HepG2 (cell line): ENCODE measurements at regions not wholly inside any gene's neighbourhood (a gene's known extent, or its start where the extent isn't known, plus 50 kb on each side); places are given as distances from the start of the nearest gene placed in this dataset.

ENCODE experiments used
- ARID2 ChIP-seq: sonication (generic); formaldehyde crosslinking; IDR thresholded peaks from 2 replicates; pipeline ENCODE4 v1.8.1; 2022; ENCODE audit warnings: mild to moderate bottlenecking, missing genetic modification reagents, borderline replicate concordance
- BCL6 ChIP-seq: IDR thresholded peaks from 2 replicates; pipeline ENCODE4 v1.6.1; 2016; ENCODE audit warnings: missing genetic modification reagents, missing compliant biosample characterization
- DNMT3B ChIP-seq: conservative IDR thresholded peaks from 2 replicates; pipeline ENCODE4 v1.6.1; 2016; ENCODE audit warnings: missing biosample characterization, control low read depth
- DZIP1 ChIP-seq: sonication (generic); formaldehyde crosslinking; IDR thresholded peaks from 2 replicates; pipeline ENCODE4 v1.5.0; 2020; ENCODE audit warnings: mild to moderate bottlenecking, missing genetic modification reagents
- FOXJ3 ChIP-seq: sonication (generic); formaldehyde crosslinking; IDR thresholded peaks from 2 replicates; pipeline ENCODE4 v1.4.0; 2020; ENCODE audit warnings: missing genetic modification reagents, mild to moderate bottlenecking, borderline replicate concordance
- GLMP ChIP-seq: sonication (generic); formaldehyde crosslinking; IDR thresholded peaks from 2 replicates; pipeline ENCODE4 v1.9.0; 2021; ENCODE audit warnings: missing genetic modification reagents, mild to moderate bottlenecking, borderline replicate concordance
- HNF4G ChIP-seq, 2 experiments: sonication (generic) in 1 of 2; formaldehyde crosslinking in 1 of 2; IDR thresholded peaks; 2 replicates each; pipeline versions ENCODE4 v1.4.0 to v1.6.1; 2011 to 2020; ENCODE audit warnings: borderline replicate concordance in 2 of 2, low read depth in 2 of 2, mild to moderate bottlenecking in 2 of 2, low read length in 1 of 2, missing genetic modification reagents in 1 of 2, moderate library complexity in 1 of 2
- MLLT10 ChIP-seq: sonication (generic); formaldehyde crosslinking; IDR thresholded peaks from 2 replicates; pipeline ENCODE4 v1.4.0; 2020; ENCODE audit warnings: missing genetic modification reagents
- NCOA2 ChIP-seq: sonication (generic); formaldehyde crosslinking; IDR thresholded peaks from 2 replicates; pipeline ENCODE4 v1.8.0; 2022; ENCODE audit warnings: inconsistent platforms
- POLR2AphosphoS2 ChIP-seq: IDR thresholded peaks from 2 replicates; pipeline ENCODE4 v1.6.1; 2011; ENCODE audit warnings: low read depth, low read length, improper control_type of control experiment
- PPARG ChIP-seq: conservative IDR thresholded peaks from 2 replicates; pipeline ENCODE4 v1.6.1; 2016; ENCODE audit warnings: missing biosample characterization, missing genetic modification reagents
- RBM39 ChIP-seq: fragments of 200-400 bp; formaldehyde crosslinking; IDR thresholded peaks from one replicate; pipeline ENCODE4 v1.6.1; 2018; ENCODE audit warnings: antibody characterized with exemption, mild to moderate bottlenecking, low read depth, low read length; ENCODE audit not compliant: poor library complexity, severe bottlenecking
- SP4 ChIP-seq: sonication (generic); formaldehyde crosslinking; IDR thresholded peaks from 2 replicates; pipeline ENCODE4 v1.8.1; 2023; ENCODE audit warnings: mild to moderate bottlenecking, missing genetic modification reagents
- ZNF121 ChIP-seq: sonication (generic); formaldehyde crosslinking; IDR thresholded peaks from 2 replicates; pipeline ENCODE4 v1.5.0; 2020; ENCODE audit warnings: mild to moderate bottlenecking, missing genetic modification reagents
- ZNF235 ChIP-seq: sonication (generic); formaldehyde crosslinking; IDR thresholded peaks from 2 replicates; pipeline ENCODE4 v1.8.1; 2023; ENCODE audit warnings: mild to moderate bottlenecking, missing genetic modification reagents, borderline replicate concordance
- ZNF276 ChIP-seq: sonication (generic); formaldehyde crosslinking; IDR thresholded peaks from 2 replicates; pipeline ENCODE4 v1.4.0; 2020; ENCODE audit warnings: mild to moderate bottlenecking, low read depth, missing genetic modification reagents
- ZNF350 ChIP-seq: sonication (generic); formaldehyde crosslinking; IDR thresholded peaks from 2 replicates; pipeline ENCODE4 v1.4.0; 2020; ENCODE audit warnings: mild to moderate bottlenecking, low read depth, missing genetic modification reagents, borderline replicate concordance
- ZNF431 ChIP-seq: sonication (generic); formaldehyde crosslinking; IDR thresholded peaks from 2 replicates; pipeline ENCODE4 v1.9.0; 2022; ENCODE audit warnings: missing genetic modification reagents, low read depth, mild to moderate bottlenecking, borderline replicate concordance
- ZNF576 ChIP-seq: sonication (generic); formaldehyde crosslinking; IDR thresholded peaks from 2 replicates; pipeline ENCODE4 v1.4.0; 2020; ENCODE audit warnings: mild to moderate bottlenecking, missing genetic modification reagents
- ZSCAN25 ChIP-seq: sonication (generic); formaldehyde crosslinking; IDR thresholded peaks from 2 replicates; pipeline ENCODE4 v1.8.0; 2022; ENCODE audit warnings: mild to moderate bottlenecking, missing genetic modification reagents
- ZSCAN5A ChIP-seq: sonication (generic); formaldehyde crosslinking; IDR thresholded peaks from 2 replicates; pipeline ENCODE4 v1.8.0; 2022; ENCODE audit warnings: mild to moderate bottlenecking, missing genetic modification reagents, borderline replicate concordance

GRCh38 chr12:93135286-93136239 lies 206.5 kb upstream of the EEA1 start (continued):
- peak; percentile 82; the same call in 1 of the 2 replicates for TF ChIP-seq ZSCAN5A
- TF ChIP-seq ZSCAN25 (CRISPR knock-in tag), result no peak
- no peak for TF ChIP-seq ZNF235 (CRISPR knock-in tag)
- TF ChIP-seq ZNF431, result 0 out of 2 replicates have a peak, but pooled peaks have one; percentile 20
- peak; percentile 63 for TF ChIP-seq NCOA2 (CRISPR knock-in tag)
- TF ChIP-seq POLR2AphosphoS2, result no peak
- TF ChIP-seq SP4 (CRISPR knock-in tag), result no peak
- TF ChIP-seq BCL6 (CRISPR knock-in tag), result no peak
- no peak for TF ChIP-seq ZNF276 (CRISPR knock-in tag)
- TF ChIP-seq ZNF121 (CRISPR knock-in tag), result no peak
- TF ChIP-seq PPARG (CRISPR knock-in tag), result no peak
- TF ChIP-seq HNF4G (IDR thresholded peaks at IDR 0.05; ENCODE audit: borderline replicate concordance, low read depth, low read length), result no peak
- no peak for TF ChIP-seq HNF4G (CRISPR knock-in tag; IDR thresholded peaks at IDR 0.05; ENCODE audit: borderline replicate concordance, low read depth)
- TF ChIP-seq ZNF576, result no peak
- TF ChIP-seq DZIP1 (CRISPR knock-in tag), result no peak
- TF ChIP-seq DNMT3B (CRISPR knock-in tag), result no peak
- no peak for TF ChIP-seq ZNF350
- peak; percentile 69; the same call in 1 of the 2 replicates for TF ChIP-seq FOXJ3 (CRISPR knock-in tag)
- no peak for TF ChIP-seq RBM39
- no peak for TF ChIP-seq ARID2 (CRISPR knock-in tag)
- TF ChIP-seq GLMP (CRISPR knock-in tag), result no peak
- TF ChIP-seq MLLT10 (CRISPR knock-in tag), result no peak
